DOHH2 (cell line): ENCODE measurements at regions not wholly inside any gene's neighbourhood (a gene's known extent, or its start where the extent isn't known, plus 50 kb on each side); places are given as distances from the start of the nearest gene placed in this dataset.

Source experiments
- H3F3A ChIP-seq: fragments of 200-600 bp; sonication (generic), shearing (Covaris generic); 2 replicates; pipeline ENCODE4 v1.6.0; 2016; ENCODE audit warnings: antibody characterized with exemption, mild to moderate bottlenecking; ENCODE audit not compliant: control insufficient read depth, insufficient read depth
- H3K27ac ChIP-seq: fragments of 200-600 bp; sonication (generic); 2 replicates; pipeline ENCODE4 v1.5.1; 2014; ENCODE audit warnings: low read depth, mild to moderate bottlenecking, low read length, moderate library complexity
- H3K27me3 ChIP-seq: fragments of 200-600 bp; sonication (generic); 2 replicates; pipeline ENCODE4 v1.6.1; 2014; ENCODE audit warnings: mild to moderate bottlenecking, low read length, mixed read lengths; ENCODE audit not compliant: control insufficient read depth
- H3K36me3 ChIP-seq: fragments of 200-600 bp; sonication (generic); 2 replicates; pipeline ENCODE4 v1.6.1; 2014; ENCODE audit warnings: mild to moderate bottlenecking, low read length, moderate library complexity, mixed read lengths; ENCODE audit not compliant: control insufficient read depth
- H3K4me1 ChIP-seq: fragments of 200-600 bp; sonication (generic); 2 replicates; pipeline ENCODE4 v1.6.1; 2014; ENCODE audit warnings: mild to moderate bottlenecking, low read length, mixed read lengths; ENCODE audit not compliant: control insufficient read depth
- H3K4me2 ChIP-seq: fragments of 200-600 bp; sonication (generic); 2 replicates; pipeline ENCODE4 v1.6.0; 2014; ENCODE audit warnings: mild to moderate bottlenecking, low read length, moderate library complexity
- H3K4me3 ChIP-seq: fragments of 200-600 bp; sonication (generic); 2 replicates; pipeline ENCODE4 v1.5.1; 2014; ENCODE audit warnings: mild to moderate bottlenecking, low read length, mixed read lengths
- H3K79me2 ChIP-seq: fragments of 200-600 bp; sonication (generic); 2 replicates; pipeline ENCODE4 v1.6.1; 2014; ENCODE audit warnings: mild to moderate bottlenecking, low read length, mixed read lengths; ENCODE audit not compliant: control insufficient read depth
- H3K9me2 ChIP-seq: fragments of 200-600 bp; sonication (generic); replicated peaks from 2 replicates; pipeline ENCODE4 v1.6.1; 2014; ENCODE audit warnings: mild to moderate bottlenecking, low read length, mixed read lengths; ENCODE audit not compliant: control insufficient read depth
- H3K9me3 ChIP-seq: fragments of 200-600 bp; sonication (generic); 2 replicates; pipeline ENCODE4 v1.6.1; 2014; ENCODE audit warnings: antibody characterized with exemption, low read length, mixed read lengths; ENCODE audit not compliant: control insufficient read depth, insufficient read depth
- H4K20me1 ChIP-seq: fragments of 200-600 bp; sonication (generic); 2 replicates; pipeline ENCODE4 v1.6.0; 2014; ENCODE audit warnings: low read depth, mild to moderate bottlenecking, antibody characterized with exemption, low read length, moderate library complexity; ENCODE audit not compliant: control insufficient read depth, insufficient read depth
- CTCF ChIP-seq: fragments of 200-600 bp; sonication (generic); IDR thresholded peaks from one replicate; pipeline ENCODE4 v1.5.1; 2014; ENCODE audit warnings: antibody characterized with exemption, mild to moderate bottlenecking, low read depth, low read length; ENCODE audit not compliant: poor library complexity, severe bottlenecking
- EZH2phosphoT487 ChIP-seq: fragments of 200-600 bp; sonication (generic); IDR thresholded peaks from 2 replicates; pipeline ENCODE4 v1.6.1; 2017; ENCODE audit warnings: borderline replicate concordance, mild to moderate bottlenecking, antibody characterized with exemption, low read length, moderate library complexity, mixed read lengths

- Histone ChIP-seq H4K20me1 (no peaks in the 10 kb centered on the region), H3K79me2 (no peaks in the 10 kb centered on the region), H3K4me1 (no peaks in the 10 kb centered on the region), H3F3A (no peaks in the 10 kb centered on the region), H3K27me3 (peaks cover 4% of the 10 kb centered on the region; the same call in 1 of the 2 replicates), H3K4me2 (no peak overlapping the region), H3K9me3 (no peaks in the 10 kb centered on the region), H3K27ac (no peak overlapping the region), H3K9me2 (no peaks in the 10 kb centered on the region), H3K36me3 (no peaks in the 10 kb centered on the region), H3K4me3 (no peak overlapping the region)
- TF ChIP-seq CTCF (no peak), EZH2phosphoT487 (no peak)
Observed at GRCh38 chr12:65568517-65568916, 255.8 kb upstream of the HMGA2 start.

- Histone ChIP-seq H3K9me2 (no peaks in the 10 kb centered on the region), H4K20me1 (no peaks in the 10 kb centered on the region), H3K4me2 (no peak overlapping the region), H3K9me3 (no peaks in the 10 kb centered on the region), H3K79me2 (no peaks in the 10 kb centered on the region), H3K4me3 (no peak overlapping the region), H3K27me3 (peaks cover 4% of the 10 kb centered on the region; the same call in 1 of the 2 replicates), H3K4me1 (no peaks in the 10 kb centered on the region), H3K27ac (no peak overlapping the region), H3F3A (no peaks in the 10 kb centered on the region), H3K36me3 (no peaks in the 10 kb centered on the region)
- TF ChIP-seq EZH2phosphoT487 (no peak), CTCF (no peak)
Observed at GRCh38 chr12:65570451-65571130, 253.7 kb upstream of the HMGA2 start.

GRCh38 chr12:65574867-65575266 lies 249.4 kb upstream of the HMGA2 start:
- H3K4me1 ChIP-seq, result no peaks in the 10 kb centered on the region
- H3K9me2 ChIP-seq, result no peaks in the 10 kb centered on the region
- TF ChIP-seq EZH2phosphoT487, result no peak
- no peak for TF ChIP-seq CTCF
- no peaks in the 10 kb centered on the region for H4K20me1 ChIP-seq
- no peak overlapping the region for H3K4me3 ChIP-seq
- no peak overlapping the region for H3K27ac ChIP-seq
- no peak overlapping the region for H3K4me2 ChIP-seq
- no peaks in the 10 kb centered on the region for H3K79me2 ChIP-seq
- no peaks in the 10 kb centered on the region for H3F3A ChIP-seq
- no peaks in the 10 kb centered on the region for H3K36me3 ChIP-seq
- no peaks in the 10 kb centered on the region for H3K9me3 ChIP-seq
- H3K27me3 ChIP-seq, result peaks cover 2% of the 10 kb centered on the region; the same call in 1 of the 2 replicates
